ENCODE measurements at regions not wholly inside any gene's neighbourhood (a gene's known extent, or its start where the extent isn't known, plus 50 kb on each side); places are given as distances from the start of the nearest gene placed in this dataset.
"Not testable (repeated sequence)": the region's sequence is repeated elsewhere in the genome, so short reads cannot be mapped to it uniquely, and the experiment has no call there.

DNA sequence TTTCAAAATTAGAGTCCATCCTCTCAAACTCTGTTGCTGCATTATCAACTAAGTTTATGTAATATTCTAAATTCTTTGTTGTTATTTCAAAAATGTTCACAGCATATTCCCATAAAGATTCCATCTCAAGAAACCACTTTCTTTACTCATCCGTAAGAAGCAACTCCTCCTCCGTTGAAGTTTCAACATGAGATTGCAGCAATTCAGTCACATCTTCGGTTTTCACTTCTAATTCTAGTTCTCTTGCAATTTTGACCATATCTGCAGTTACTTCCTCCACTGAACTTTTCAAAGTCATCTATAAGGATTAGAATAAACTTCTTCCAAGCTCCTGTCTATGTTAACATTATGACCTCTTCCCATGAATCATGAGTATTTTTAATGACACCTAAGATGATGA is 216.6 kb upstream of the SLC7A11 start:
- no peak for DNase-seq (ENCODE audit: low read depth)
- TF ChIP-seq, protein P1, sequence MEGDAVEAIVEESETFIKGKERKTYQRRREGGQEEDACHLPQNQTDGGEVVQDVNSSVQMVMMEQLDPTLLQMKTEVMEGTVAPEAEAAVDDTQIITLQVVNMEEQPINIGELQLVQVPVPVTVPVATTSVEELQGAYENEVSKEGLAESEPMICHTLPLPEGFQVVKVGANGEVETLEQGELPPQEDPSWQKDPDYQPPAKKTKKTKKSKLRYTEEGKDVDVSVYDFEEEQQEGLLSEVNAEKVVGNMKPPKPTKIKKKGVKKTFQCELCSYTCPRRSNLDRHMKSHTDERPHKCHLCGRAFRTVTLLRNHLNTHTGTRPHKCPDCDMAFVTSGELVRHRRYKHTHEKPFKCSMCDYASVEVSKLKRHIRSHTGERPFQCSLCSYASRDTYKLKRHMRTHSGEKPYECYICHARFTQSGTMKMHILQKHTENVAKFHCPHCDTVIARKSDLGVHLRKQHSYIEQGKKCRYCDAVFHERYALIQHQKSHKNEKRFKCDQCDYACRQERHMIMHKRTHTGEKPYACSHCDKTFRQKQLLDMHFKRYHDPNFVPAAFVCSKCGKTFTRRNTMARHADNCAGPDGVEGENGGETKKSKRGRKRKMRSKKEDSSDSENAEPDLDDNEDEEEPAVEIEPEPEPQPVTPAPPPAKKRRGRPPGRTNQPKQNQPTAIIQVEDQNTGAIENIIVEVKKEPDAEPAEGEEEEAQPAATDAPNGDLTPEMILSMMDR (IDR thresholded peaks at IDR 0.05; ENCODE audit: low read length, missing control alignments): no peak
- no peak overlapping the region for H3K4me3 ChIP-seq (replicated peaks; ENCODE audit: low read depth, low read length)

DNA sequence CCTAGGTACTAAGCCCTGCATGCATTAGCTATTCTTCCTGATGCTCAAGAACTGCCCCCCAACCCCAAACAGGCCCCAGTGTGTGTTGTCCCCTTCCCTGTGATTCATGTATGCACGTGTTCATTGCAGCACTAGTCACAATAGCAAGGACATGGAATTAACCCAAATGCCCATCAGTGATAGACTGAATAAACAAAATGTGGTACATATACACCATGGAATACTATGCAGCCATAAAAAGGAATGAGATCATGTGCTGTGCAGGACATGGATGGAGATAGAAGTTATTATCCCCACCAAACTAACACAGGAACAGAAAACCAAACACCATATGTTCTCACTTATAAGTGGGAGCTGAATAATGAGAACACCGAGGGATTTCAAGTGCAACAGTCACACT is 214.2 kb upstream of the SLC7A11 start:
- H3K4me3 ChIP-seq (replicated peaks; ENCODE audit: low read depth, low read length): not testable (repeated sequence)

DNA sequence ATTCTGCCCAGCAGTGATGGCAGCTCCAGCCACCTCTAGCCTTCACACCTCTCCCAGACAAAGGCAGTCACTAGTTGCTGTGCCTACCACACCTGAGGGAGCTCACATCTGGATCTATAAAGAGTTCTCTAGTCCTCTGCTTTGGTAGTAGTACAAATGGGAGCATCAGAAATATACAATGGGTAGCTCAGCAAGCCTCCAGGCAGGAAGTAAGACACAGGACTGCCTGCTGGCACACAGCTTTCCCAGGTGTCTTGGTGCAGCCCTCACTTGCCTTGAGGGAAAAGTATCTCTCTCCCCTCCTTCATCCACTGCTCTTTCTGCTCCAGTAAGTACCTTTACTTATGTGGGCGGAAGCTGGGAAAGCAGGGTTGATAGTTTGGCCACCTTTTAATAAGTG is 212.9 kb upstream of the SLC7A11 start:
- TF ChIP-seq, protein P1 (IDR thresholded peaks at IDR 0.05; ENCODE audit: low read length, missing control alignments): no peak
- DNase-seq (ENCODE audit: low read depth): no peak
- H3K4me3 ChIP-seq (replicated peaks; ENCODE audit: low read depth, low read length): no peak overlapping the region

More for the DNA sequence above, 214.2 kb upstream of the SLC7A11 start:
- not testable (repeated sequence) for DNase-seq (ENCODE audit: low read depth)

DNA sequence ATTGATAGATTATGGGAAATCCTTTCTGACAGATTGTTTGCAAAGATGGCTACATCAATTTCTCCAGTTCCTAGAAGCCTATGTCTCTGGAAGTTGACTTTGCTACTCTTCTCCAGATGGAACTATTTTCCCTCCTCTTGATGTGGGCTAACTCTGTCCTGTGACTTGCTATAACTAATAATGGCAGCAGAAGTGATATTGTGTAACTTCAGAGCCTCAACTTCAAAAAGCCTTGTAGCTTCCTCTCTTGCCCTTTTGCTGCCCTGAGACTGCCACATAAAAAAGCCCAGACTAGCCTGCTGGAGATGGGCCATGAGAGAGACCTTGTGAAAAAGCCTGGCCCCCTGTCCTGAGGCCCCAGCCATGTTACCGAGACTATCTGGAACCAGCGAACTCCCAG is 210.7 kb upstream of the SLC7A11 start:
- TF ChIP-seq, protein P1 (IDR thresholded peaks at IDR 0.05; ENCODE audit: low read length, missing control alignments): no peak
- no peak for DNase-seq (ENCODE audit: low read depth)
- no peak overlapping the region for H3K4me3 ChIP-seq (replicated peaks; ENCODE audit: low read depth, low read length)

DNA sequence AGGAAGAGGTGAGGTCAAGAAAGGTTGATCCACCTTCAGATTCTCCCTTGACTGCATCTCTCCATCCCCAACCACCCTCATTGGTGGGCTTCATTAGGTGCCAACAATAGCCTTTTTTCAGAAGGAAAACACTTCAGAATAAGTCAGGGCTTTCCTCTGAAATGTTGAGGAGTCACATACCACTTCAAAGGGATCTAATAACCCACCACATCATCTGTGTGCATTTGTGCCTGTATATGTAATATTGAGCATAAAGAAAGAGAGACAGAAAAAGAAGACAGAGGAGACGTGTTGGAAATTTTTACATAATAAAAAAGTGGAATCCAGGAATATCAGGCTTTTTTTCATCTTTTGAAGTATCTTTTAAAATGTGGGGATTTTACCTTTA is 209.1 kb upstream of the SLC7A11 start:
- H3K4me3 ChIP-seq (replicated peaks; ENCODE audit: low read depth, low read length): no peak overlapping the region
- no peak for DNase-seq (ENCODE audit: low read depth)
- TF ChIP-seq, protein P1 (IDR thresholded peaks at IDR 0.05; ENCODE audit: low read length, missing control alignments): no peak

DNA sequence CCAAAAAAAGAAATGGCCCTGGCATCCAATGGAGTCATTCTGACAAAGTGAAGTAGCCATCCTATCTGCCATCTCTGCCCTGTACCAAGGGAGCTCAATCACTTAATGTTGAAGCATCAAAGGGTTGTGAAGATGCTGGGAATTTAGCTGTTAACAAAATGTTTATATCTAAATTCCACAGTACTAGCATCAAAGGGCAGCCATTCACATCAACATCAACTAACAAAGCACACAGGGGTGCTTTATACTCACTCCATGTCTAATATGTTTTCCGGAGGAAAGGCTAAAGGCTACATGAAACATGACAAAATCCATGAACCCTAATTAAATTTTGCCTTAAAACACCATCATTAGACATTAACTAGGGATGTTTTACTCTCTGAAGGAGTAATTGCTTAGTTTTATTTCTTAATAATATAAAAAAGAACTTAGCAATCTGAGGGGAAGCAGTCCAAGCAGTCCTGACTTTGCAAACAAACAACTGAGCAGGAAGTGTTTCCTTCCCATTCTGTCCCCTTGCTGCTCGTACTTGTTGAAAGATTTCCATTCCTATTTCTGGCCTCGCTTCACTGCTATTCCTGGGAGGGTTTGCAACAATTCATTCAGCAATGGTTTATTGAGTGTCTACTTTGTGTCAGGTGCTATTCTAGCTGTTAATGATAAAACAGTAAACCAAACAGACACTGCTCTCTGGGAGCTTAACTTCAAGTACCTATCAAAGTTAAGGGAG is 208.6 kb upstream of the SLC7A11 start:
- TF ChIP-seq, protein P1 (IDR thresholded peaks at IDR 0.05; ENCODE audit: low read length, missing control alignments): no peak
- peak; percentile 3 for DNase-seq (ENCODE audit: low read depth)
- no peak overlapping the region for H3K4me3 ChIP-seq (replicated peaks; ENCODE audit: low read depth, low read length)

DNA sequence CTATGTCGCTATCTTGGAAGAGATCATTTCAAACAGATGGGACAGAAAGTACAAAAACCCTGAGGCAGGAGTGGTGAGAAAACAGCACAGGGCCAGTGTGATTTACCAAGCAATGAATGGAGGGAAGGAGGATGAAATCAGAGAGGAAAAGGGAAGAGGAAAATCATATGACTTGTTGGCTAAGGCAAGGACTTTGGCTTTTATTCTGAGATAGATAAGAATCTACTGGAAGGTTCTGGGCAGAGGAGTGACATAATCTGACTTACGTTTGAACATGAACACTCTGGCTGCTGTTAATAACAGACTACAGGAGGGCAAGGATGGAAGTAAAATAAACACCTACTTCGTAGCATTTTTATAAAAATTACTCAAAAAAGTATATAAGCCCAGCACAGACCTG is 207.8 kb upstream of the SLC7A11 start:
- H3K4me3 ChIP-seq (replicated peaks; ENCODE audit: low read depth, low read length): no peak overlapping the region
- peak; percentile 7 for DNase-seq (ENCODE audit: low read depth)
- TF ChIP-seq, protein P1 (IDR thresholded peaks at IDR 0.05; ENCODE audit: low read length, missing control alignments): no peak

All from fibroblast of pulmonary artery (primary cell).